NCI-H1092 treated with DMSO at 0.1 percent for 48 hours (cell line): ENCODE measurements at regions not wholly inside any gene's neighbourhood (a gene's known extent, or its start where the extent isn't known, plus 50 kb on each side); places are given as distances from the start of the nearest gene placed in this dataset.

Source experiments
- DNase-seq: peaks from one replicate; lab custom pipeline; 2025; lab: John Stamatoyannopoulos, UW

- DNase-seq, result no peak
Measured at GRCh38 chr12:87793131-87793530, 236.1 kb downstream of the C12orf50 start.

- DNase-seq, result no peak
Measured at GRCh38 chr12:87784350-87784749, 244.9 kb downstream of the C12orf50 start.

- no peak for DNase-seq
Measured at GRCh38 chr12:87783467-87783866, 245.7 kb downstream of the C12orf50 start.

GRCh38 chr12:87782838-87783237, 246.4 kb downstream of the C12orf50 start:
- no peak for DNase-seq

- DNase-seq, result no peak
Measured at GRCh38 chr12:87779858-87780498, 249.2 kb downstream of the C12orf50 start.

GRCh38 chr12:87779016-87779415, 250.2 kb downstream of the C12orf50 start:
- DNase-seq, result no peak

- DNase-seq, result no peak
Measured at GRCh38 chr12:87778065-87778464, 251.1 kb downstream of the C12orf50 start.

GRCh38 chr12:87775784-87776183, 253.4 kb downstream of the C12orf50 start:
- no peak for DNase-seq

- DNase-seq, result no peak
Measured at GRCh38 chr12:87775051-87775450, 254.2 kb downstream of the C12orf50 start.

GRCh38 chr12:87772401-87772800, 256.8 kb downstream of the C12orf50 start:
- DNase-seq, result no peak

- no peak for DNase-seq
Measured at GRCh38 chr12:87768501-87769287, 260.5 kb downstream of the C12orf50 start.

- no peak for DNase-seq
Measured at GRCh38 chr12:87766044-87766443, 263.2 kb downstream of the C12orf50 start.

GRCh38 chr12:87760943-87761342, 268.3 kb downstream of the C12orf50 start:
- DNase-seq, result no peak

GRCh38 chr12:87758271-87758670, 270.9 kb downstream of the C12orf50 start:
- DNase-seq, result no peak

GRCh38 chr12:87756721-87757120, 272.5 kb downstream of the C12orf50 start:
- DNase-seq, result no peak

- no peak for DNase-seq
Measured at GRCh38 chr12:87756111-87756510, 273.1 kb downstream of the C12orf50 start.

GRCh38 chr12:87728931-87729593, 300.1 kb downstream of the C12orf50 start:
- no peak for DNase-seq

GRCh38 chr12:87720967-87721366, 308.2 kb downstream of the C12orf50 start:
- DNase-seq, result no peak

- no peak for DNase-seq
Measured at GRCh38 chr12:87704374-87704773, 324.8 kb downstream of the C12orf50 start.

- DNase-seq, result no peak
Measured at GRCh38 chr12:87690236-87690810, 338.9 kb downstream of the C12orf50 start.

GRCh38 chr12:87689196-87689595, 340.0 kb downstream of the C12orf50 start:
- no peak for DNase-seq

GRCh38 chr12:87687362-87687761, 341.8 kb downstream of the C12orf50 start:
- DNase-seq, result no peak

- DNase-seq, result no peak
Measured at GRCh38 chr12:87685696-87686095, 343.5 kb downstream of the C12orf50 start.
